Loucy (cell line): ENCODE measurements at regions not wholly inside any gene's neighbourhood (a gene's known extent, or its start where the extent isn't known, plus 50 kb on each side); places are given as distances from the start of the nearest gene placed in this dataset.

Source experiments
- H2AFZ ChIP-seq: fragments of 200-600 bp; sonication (generic); 2 replicates; pipeline ENCODE4 v1.6.0; 2016; ENCODE audit warnings: antibody characterized with exemption, mild to moderate bottlenecking, low read length, moderate library complexity
- H3F3A ChIP-seq: fragments of 200-600 bp; 2 replicates; pipeline ENCODE4 v1.6.0; 2016; ENCODE audit warnings: antibody characterized with exemption, low read depth, mild to moderate bottlenecking
- H3K27me3 ChIP-seq: fragments of 200-600 bp; sonication (generic); 2 replicates; pipeline ENCODE4 v1.6.1; 2014; ENCODE audit warnings: low read length, mild to moderate bottlenecking; ENCODE audit not compliant: insufficient read depth, poor library complexity, severe bottlenecking
- H3K36me3 ChIP-seq: fragments of 200-600 bp; sonication (generic); 2 replicates; pipeline ENCODE4 v1.6.1; 2016; ENCODE audit warnings: low read length; ENCODE audit not compliant: insufficient read depth
- H3K4me1 ChIP-seq: fragments of 200-600 bp; sonication (generic); 2 replicates; pipeline ENCODE4 v1.5.1; 2014; ENCODE audit warnings: low read length, mild to moderate bottlenecking; ENCODE audit not compliant: insufficient read depth, poor library complexity, severe bottlenecking
- H3K4me2 ChIP-seq: fragments of 200-600 bp; sonication (generic); 2 replicates; pipeline ENCODE4 v1.6.0; 2014; ENCODE audit warnings: antibody characterized with exemption, low read length, low read depth, mild to moderate bottlenecking; ENCODE audit not compliant: poor library complexity, severe bottlenecking
- H3K4me3 ChIP-seq: fragments of 200-600 bp; sonication (generic); 2 replicates; pipeline ENCODE4 v1.5.1; 2014; ENCODE audit warnings: low read length, mild to moderate bottlenecking, mixed read lengths; ENCODE audit not compliant: poor library complexity, severe bottlenecking
- H3K79me2 ChIP-seq: fragments of 200-600 bp; sonication (generic); 2 replicates; pipeline ENCODE4 v1.6.1; 2014; ENCODE audit warnings: low read length; ENCODE audit not compliant: insufficient read depth
- H3K9ac ChIP-seq: fragments of 200-600 bp; sonication (generic); 2 replicates; pipeline ENCODE4 v1.6.0; 2014; ENCODE audit warnings: mild to moderate bottlenecking, low read depth, low read length, moderate library complexity; ENCODE audit not compliant: poor library complexity, severe bottlenecking
- H3K9me2 ChIP-seq: fragments of 200-600 bp; sonication (generic); replicated peaks from 2 replicates; pipeline ENCODE4 v1.6.1; 2016; ENCODE audit warnings: low read depth, low read length, mixed read lengths
- H3K9me3 ChIP-seq: fragments of 200-600 bp; sonication (generic); 2 replicates; pipeline ENCODE4 v1.6.1; 2014; ENCODE audit warnings: mild to moderate bottlenecking, antibody characterized with exemption, low read length, low read depth; ENCODE audit not compliant: insufficient read depth
- H4K20me1 ChIP-seq: fragments of 200-600 bp; sonication (generic); 2 replicates; pipeline ENCODE4 v1.6.0; 2014; ENCODE audit warnings: antibody characterized with exemption, low read length, mild to moderate bottlenecking; ENCODE audit not compliant: insufficient read depth, poor library complexity, severe bottlenecking
- CTCF ChIP-seq: fragments of 200-600 bp; sonication (generic); conservative IDR thresholded peaks from 2 replicates; pipeline ENCODE4 v1.5.1; 2014; ENCODE audit warnings: mild to moderate bottlenecking, antibody characterized with exemption, low read length
- EZH2phosphoT487 ChIP-seq: fragments of 200-600 bp; IDR thresholded peaks from 2 replicates; pipeline ENCODE4 v1.6.1; 2018; ENCODE audit warnings: antibody characterized with exemption, mild to moderate bottlenecking, moderate library complexity, borderline replicate concordance

DNA sequence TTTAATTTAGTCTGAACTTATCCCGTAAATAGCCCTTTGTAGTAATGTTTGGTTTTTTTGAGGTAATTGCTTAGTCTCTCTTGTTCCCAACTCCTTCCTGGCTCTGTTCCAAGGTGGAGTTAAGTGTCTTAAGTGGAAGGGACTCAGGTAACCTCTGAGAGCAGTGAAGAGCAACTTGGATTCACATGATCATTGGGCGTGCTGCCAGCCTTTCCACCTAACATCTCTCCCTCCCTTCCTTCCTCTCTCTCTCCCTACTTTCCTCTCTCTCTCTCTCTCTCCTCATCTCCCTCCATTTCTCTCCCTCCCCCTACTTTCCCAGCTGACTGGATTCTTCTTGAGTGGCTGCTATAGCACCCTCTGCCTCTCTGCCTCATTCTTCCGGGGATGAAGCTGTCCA is 232.9 kb upstream of the SASH1 start:
- Histone ChIP-seq H3K9ac (no peak overlapping the region), H3K4me2 (no peak overlapping the region), H3K4me3 (no peak overlapping the region), H2AFZ (no peak overlapping the region), H3K4me1 (no peaks in the 10 kb centered on the region), H3K36me3 (no peaks in the 10 kb centered on the region), H3K9me2 (no peaks in the 10 kb centered on the region), H3K27me3 (no peaks in the 10 kb centered on the region), H3F3A (no peaks in the 10 kb centered on the region), H3K9me3 (no peaks in the 10 kb centered on the region), H3K79me2 (no peaks in the 10 kb centered on the region), H4K20me1 (no peaks in the 10 kb centered on the region)
- TF ChIP-seq CTCF (no peak), EZH2phosphoT487 (no peak)

GRCh38 chr6:148110925-148111324 is 231.7 kb upstream of the SASH1 start:
- Histone ChIP-seq H4K20me1 (no peaks in the 10 kb centered on the region), H3K9ac (no peak overlapping the region), H3K36me3 (no peaks in the 10 kb centered on the region), H3K27me3 (no peaks in the 10 kb centered on the region), H3K9me2 (no peaks in the 10 kb centered on the region), H3F3A (no peaks in the 10 kb centered on the region), H3K79me2 (no peaks in the 10 kb centered on the region), H3K4me3 (no peak overlapping the region), H2AFZ (no peak overlapping the region), H3K4me2 (no peak overlapping the region), H3K9me3 (no peaks in the 10 kb centered on the region), H3K4me1 (no peaks in the 10 kb centered on the region)
- TF ChIP-seq EZH2phosphoT487: no peak
- TF ChIP-seq CTCF: no peak

DNA sequence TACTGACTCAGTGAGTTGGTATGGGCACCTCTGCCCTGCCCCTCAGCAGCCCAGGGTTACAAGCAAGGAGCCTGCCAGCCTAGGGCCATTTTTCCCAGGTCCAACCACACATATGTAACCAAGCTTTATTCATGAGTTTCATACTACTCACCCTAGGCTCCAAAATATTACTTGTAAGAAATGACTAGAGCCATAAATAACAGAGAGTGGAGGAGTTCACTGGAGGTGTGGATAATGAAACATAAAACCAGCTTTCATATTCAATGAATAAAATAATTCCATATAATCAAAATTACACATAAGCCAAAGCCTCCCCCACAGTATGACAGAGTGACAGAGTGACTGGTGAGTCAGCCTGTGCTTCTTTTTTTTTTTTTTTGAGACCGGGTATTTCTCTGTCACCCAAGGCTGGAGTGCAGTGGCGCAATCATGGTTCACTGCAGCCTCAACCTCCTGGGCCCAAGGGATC is 229.8 kb upstream of the SASH1 start:
- Histone ChIP-seq H3K4me1 (no peaks in the 10 kb centered on the region), H3K9me2 (no peaks in the 10 kb centered on the region), H3K9ac (no peak overlapping the region), H2AFZ (no peak overlapping the region), H3K36me3 (no peaks in the 10 kb centered on the region), H3K4me3 (no peak overlapping the region), H3F3A (no peaks in the 10 kb centered on the region), H3K27me3 (no peaks in the 10 kb centered on the region), H3K9me3 (no peaks in the 10 kb centered on the region), H4K20me1 (no peaks in the 10 kb centered on the region), H3K79me2 (no peaks in the 10 kb centered on the region), H3K4me2 (no peak overlapping the region)
- TF ChIP-seq CTCF: no peak
- no peak for TF ChIP-seq EZH2phosphoT487
